ENCODE measurements at regions not wholly inside any gene's neighbourhood (a gene's known extent, or its start where the extent isn't known, plus 50 kb on each side); places are given as distances from the start of the nearest gene placed in this dataset.

DNA sequence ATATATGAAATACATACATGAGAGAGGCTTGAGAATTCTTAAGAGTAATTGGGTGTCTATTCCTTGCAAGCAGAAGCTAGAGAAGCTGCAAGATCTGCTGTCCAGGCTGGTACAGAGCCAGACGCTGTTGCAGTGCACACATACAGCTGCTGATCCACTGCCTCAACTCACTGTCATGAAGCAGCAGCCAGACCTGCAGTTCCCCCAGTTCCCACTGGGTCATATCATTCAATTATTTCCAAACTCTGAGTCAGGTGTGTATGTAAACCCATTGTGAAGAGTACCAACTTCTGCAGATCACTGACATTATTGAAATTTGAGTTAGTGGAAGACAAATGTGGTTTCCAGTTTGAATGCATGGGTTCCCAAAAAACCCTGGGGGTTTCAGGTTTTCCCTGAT lies 1212.8 kb upstream of the ADGRL3 start:
- WGBS, 2 donors: 67 to 75% methylated on average over 1 of the region's 1 CpG
- Histone ChIP-seq H3K4me3 (no peak overlapping the region), H3K36me3 (no peaks in the 10 kb centered on the region), H3K27ac (no peak overlapping the region), H3K4me1 (no peaks in the 10 kb centered on the region), H3K9me3 (no peaks in the 10 kb centered on the region), H3K27me3 (no peaks in the 10 kb centered on the region)
- DNase-seq: no peak
- no peak for TF ChIP-seq CTCF (IDR thresholded peaks at IDR 0.05)
- TF ChIP-seq POLR2A (IDR thresholded peaks at IDR 0.05): no peak
- intact Hi-C loops (cut with DNase I): no loop called here

GRCh38 chr4:59994118-59994517 lies 1206.0 kb upstream of the ADGRL3 start:
- 13 to 50% methylated on average over 1 of the region's 1 CpG for WGBS, 2 donors
- peaks cover 0 to 8% (median 5%) of the 10 kb centered on the region in 3 donors for H3K9me3 ChIP-seq
- H3K27ac ChIP-seq: no peak overlapping the region
- intact Hi-C loops (cut with DNase I): no loop called here
- no peak for DNase-seq
- no peak overlapping the region for H3K4me3 ChIP-seq
- TF ChIP-seq CTCF (IDR thresholded peaks at IDR 0.05) (no peak), POLR2A (IDR thresholded peaks at IDR 0.05) (no peak)
- no peaks in the 10 kb centered on the region for H3K36me3 ChIP-seq
- H3K4me1 ChIP-seq: no peaks in the 10 kb centered on the region
- H3K27me3 ChIP-seq: no peaks in the 10 kb centered on the region

DNA sequence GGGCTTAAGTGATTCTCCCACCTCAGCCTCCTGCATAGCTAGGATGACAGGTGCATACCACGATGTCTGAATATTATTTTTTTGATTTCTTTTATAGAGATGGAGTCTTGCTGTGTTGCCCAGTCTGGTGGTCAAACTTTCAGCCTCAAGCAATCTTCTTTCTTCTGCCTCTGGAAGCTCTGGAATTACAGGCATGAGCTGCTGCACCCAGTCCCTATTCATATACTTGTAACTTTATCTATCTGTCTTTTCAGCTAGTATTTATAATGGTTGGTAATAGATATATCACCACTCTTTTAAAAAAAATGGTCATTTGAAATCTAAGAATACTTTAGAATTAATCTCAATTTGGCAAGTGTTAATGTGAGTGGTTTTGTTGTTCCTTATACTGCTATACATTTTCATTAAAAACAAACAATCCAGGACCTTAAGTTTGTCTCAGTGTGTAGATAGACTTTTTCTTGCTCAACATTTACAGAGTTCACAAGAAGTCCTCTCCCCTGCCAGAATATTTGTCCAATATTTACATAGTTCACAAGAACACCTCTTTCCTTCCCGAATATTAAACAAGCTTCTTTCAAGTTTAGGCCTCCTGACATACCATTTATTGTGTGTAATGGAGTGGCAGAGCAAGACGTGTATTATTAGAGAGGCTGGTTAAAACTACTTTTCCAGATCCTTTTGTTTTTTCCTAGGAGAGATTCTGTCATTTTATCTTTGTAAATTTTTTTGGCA lies 1197.4 kb upstream of the ADGRL3 start:
- TF ChIP-seq POLR2A (IDR thresholded peaks at IDR 0.05) (no peak), CTCF (IDR thresholded peaks at IDR 0.05) (no peak)
- H3K4me3 ChIP-seq: no peak overlapping the region
- no peak for DNase-seq
- 33 to 40% methylated on average over 3 of the region's 3 CpGs for WGBS, 2 donors
- intact Hi-C loops (cut with DNase I): no loop called here
- H3K4me1 ChIP-seq: no peaks in the 10 kb centered on the region
- H3K9me3 ChIP-seq: peaks cover 0 to 8% (median 5%) of the 10 kb centered on the region in 3 donors
- no peaks in the 10 kb centered on the region for H3K27me3 ChIP-seq
- no peak overlapping the region for H3K27ac ChIP-seq
- no peaks in the 10 kb centered on the region for H3K36me3 ChIP-seq

DNA sequence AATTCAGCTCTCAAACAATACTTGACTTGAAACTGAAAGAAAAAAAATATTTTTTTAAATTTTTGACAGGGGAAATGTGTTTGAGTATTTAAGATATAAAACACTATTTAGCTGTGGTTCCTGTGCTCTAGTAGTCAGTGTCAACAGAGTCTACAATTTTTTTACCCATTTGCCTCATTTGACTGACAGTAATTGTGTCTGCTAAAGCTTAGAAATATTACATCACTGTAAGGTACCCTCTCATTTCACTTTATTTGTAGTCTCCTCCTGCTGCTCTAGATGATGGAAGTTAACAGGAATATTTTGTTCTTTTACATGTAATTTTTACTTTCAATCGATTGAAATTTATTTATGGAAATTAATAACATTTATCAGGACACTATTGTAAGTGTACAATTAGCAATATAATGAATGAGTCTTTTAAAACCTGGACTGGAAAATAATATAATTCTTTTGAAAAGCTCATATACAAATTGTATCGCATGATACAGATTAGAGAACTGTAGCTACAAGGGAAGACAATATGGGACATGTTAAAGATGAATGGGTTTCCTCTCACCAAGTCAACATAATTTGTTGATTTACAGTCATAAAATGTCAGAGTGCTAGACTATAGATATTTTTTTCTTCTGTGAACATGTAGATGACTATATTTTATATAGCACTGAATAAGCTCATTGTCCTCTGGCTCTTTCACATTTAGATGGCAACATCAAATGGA lies 1186.5 kb upstream of the ADGRL3 start:
- no peak for DNase-seq
- Histone ChIP-seq H3K27ac (no peak overlapping the region), H3K36me3 (no peaks in the 10 kb centered on the region), H3K9me3 (no peaks in the 10 kb centered on the region), H3K4me3 (no peak overlapping the region), H3K27me3 (no peaks in the 10 kb centered on the region), H3K4me1 (no peaks in the 10 kb centered on the region)
- TF ChIP-seq CTCF (IDR thresholded peaks at IDR 0.05) (no peak), POLR2A (IDR thresholded peaks at IDR 0.05) (no peak)
- intact Hi-C loops (cut with DNase I): no loop called here
- 82 to 96% methylated on average over 2 of the region's 2 CpGs for WGBS, 2 donors

GRCh38 chr4:60016971-60017370 lies 1183.2 kb upstream of the ADGRL3 start:
- H3K9me3 ChIP-seq: no peaks in the 10 kb centered on the region
- no peaks in the 10 kb centered on the region for H3K27me3 ChIP-seq
- no peak overlapping the region for H3K27ac ChIP-seq
- no peaks in the 10 kb centered on the region for H3K36me3 ChIP-seq
- no peak for TF ChIP-seq POLR2A (IDR thresholded peaks at IDR 0.05)
- no peak for TF ChIP-seq CTCF (IDR thresholded peaks at IDR 0.05)
- no peak for DNase-seq
- H3K4me1 ChIP-seq: no peaks in the 10 kb centered on the region
- H3K4me3 ChIP-seq: no peak overlapping the region
- 38 to 52% methylated on average over 1 of the region's 1 CpG for WGBS, 2 donors
- intact Hi-C loops (cut with DNase I): no loop called here
